ENCODE measurements at regions not wholly inside any gene's neighbourhood (a gene's known extent, or its start where the extent isn't known, plus 50 kb on each side); places are given as distances from the start of the nearest gene placed in this dataset.

DNA sequence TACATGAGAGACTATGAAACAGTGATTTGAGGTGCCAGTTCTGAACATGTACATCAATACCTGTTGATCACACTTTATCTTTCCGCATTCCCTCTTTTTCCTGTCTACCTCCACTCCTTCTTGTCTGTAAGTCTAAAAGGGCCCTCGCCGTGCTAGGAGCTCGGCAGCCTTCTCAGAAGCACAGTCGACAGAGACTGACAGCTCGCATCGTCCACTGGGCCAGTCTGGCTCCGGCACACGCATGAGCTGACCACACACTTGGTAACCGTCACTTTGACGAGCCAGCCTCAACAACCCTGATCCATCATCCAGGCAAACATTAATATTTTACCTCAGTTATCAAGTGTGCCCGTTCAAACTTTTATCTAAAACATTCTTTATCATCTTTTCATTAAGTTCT is 265.3 kb downstream of the TFAP2A start:
- H3K4me3 ChIP-seq: no peak overlapping the region
- H3K9me3 ChIP-seq (ENCODE audit: low read depth): no peaks in the 10 kb centered on the region
- H3K36me3 ChIP-seq: no peaks in the 10 kb centered on the region
- H3K27me3 ChIP-seq: no peaks in the 10 kb centered on the region
- no peak overlapping the region for H3K27ac ChIP-seq
- DNase-seq (ENCODE audit: low read depth in 1 of 2, low spot score in 1 of 2): no peak
- TF ChIP-seq, protein P1, sequence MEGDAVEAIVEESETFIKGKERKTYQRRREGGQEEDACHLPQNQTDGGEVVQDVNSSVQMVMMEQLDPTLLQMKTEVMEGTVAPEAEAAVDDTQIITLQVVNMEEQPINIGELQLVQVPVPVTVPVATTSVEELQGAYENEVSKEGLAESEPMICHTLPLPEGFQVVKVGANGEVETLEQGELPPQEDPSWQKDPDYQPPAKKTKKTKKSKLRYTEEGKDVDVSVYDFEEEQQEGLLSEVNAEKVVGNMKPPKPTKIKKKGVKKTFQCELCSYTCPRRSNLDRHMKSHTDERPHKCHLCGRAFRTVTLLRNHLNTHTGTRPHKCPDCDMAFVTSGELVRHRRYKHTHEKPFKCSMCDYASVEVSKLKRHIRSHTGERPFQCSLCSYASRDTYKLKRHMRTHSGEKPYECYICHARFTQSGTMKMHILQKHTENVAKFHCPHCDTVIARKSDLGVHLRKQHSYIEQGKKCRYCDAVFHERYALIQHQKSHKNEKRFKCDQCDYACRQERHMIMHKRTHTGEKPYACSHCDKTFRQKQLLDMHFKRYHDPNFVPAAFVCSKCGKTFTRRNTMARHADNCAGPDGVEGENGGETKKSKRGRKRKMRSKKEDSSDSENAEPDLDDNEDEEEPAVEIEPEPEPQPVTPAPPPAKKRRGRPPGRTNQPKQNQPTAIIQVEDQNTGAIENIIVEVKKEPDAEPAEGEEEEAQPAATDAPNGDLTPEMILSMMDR (IDR thresholded peaks at IDR 0.05; ENCODE audit: low read depth, low read length): no peak
- H3K4me1 ChIP-seq (ENCODE audit: low read depth): no peaks in the 10 kb centered on the region

DNA sequence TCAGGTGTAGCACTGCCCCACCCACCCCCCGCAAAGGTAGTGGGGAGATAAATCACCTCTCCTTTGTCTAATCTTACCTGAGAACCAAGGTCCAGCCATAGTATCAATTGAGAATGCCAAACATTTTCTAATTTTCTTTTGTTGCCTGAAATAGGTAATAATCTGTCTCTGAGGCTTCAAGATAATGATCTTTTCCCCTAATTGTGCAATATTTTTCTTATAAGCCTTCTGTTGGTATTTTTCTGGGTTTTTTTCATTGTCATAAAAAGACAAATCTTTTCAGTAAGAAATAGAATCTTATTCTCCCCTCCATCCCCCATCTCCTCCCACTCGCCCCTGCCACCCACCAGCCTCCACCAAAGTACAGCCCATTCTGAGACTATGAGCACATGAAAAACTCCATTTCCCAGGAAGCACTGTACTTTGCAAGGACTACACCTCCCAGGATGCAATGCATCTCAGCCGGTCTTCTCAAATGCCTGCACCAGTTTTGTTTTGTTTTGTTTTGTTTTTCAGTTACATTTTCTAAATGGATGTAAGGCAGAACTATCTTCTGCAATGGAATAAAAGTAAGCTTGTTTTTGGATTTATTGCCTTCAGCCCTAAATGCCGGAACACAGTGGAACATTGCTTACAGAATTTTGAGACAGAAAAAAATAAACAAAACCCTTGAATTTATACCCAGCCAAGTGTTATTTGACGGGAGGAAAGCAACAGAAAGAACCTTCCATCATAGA is 268.0 kb downstream of the TFAP2A start:
- Histone ChIP-seq H3K4me1 (ENCODE audit: low read depth) (no peaks in the 10 kb centered on the region), H3K4me3 (peak overlapping the region; percentile 9), H3K9me3 (ENCODE audit: low read depth) (no peaks in the 10 kb centered on the region), H3K36me3 (no peaks in the 10 kb centered on the region), H3K27me3 (no peaks in the 10 kb centered on the region), H3K27ac (no peak overlapping the region)
- TF ChIP-seq, protein P1 (IDR thresholded peaks at IDR 0.05; ENCODE audit: low read depth, low read length): no peak
- peak; percentile 39 to 47 for DNase-seq (ENCODE audit: low read depth in 1 of 2, low spot score in 1 of 2)

DNA sequence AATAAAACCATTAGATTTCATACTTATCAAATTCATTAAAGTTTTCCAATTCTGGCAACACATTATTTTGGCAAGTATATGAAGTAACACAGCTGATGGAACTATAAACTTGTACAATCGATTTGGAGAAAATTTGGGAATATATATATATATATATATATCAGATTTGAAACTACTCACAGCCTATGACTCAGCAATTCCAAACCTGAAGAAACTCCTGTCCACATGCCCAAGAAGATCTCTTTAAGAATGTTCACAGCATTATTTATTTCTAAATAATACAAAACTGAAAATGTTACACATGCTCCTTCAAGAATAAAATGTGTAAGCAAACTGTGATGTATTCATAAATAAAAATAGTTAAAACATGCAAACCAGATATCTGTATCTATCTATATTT is 270.1 kb downstream of the TFAP2A start:
- Histone ChIP-seq H3K36me3 (no peaks in the 10 kb centered on the region), H3K27ac (no peak overlapping the region), H3K4me1 (ENCODE audit: low read depth) (no peaks in the 10 kb centered on the region), H3K27me3 (no peaks in the 10 kb centered on the region), H3K9me3 (ENCODE audit: low read depth) (no peaks in the 10 kb centered on the region), H3K4me3 (no peak overlapping the region)
- DNase-seq (ENCODE audit: low read depth in 1 of 2, low spot score in 1 of 2): no peak
- TF ChIP-seq, protein P1 (IDR thresholded peaks at IDR 0.05; ENCODE audit: low read depth, low read length): no peak

DNA sequence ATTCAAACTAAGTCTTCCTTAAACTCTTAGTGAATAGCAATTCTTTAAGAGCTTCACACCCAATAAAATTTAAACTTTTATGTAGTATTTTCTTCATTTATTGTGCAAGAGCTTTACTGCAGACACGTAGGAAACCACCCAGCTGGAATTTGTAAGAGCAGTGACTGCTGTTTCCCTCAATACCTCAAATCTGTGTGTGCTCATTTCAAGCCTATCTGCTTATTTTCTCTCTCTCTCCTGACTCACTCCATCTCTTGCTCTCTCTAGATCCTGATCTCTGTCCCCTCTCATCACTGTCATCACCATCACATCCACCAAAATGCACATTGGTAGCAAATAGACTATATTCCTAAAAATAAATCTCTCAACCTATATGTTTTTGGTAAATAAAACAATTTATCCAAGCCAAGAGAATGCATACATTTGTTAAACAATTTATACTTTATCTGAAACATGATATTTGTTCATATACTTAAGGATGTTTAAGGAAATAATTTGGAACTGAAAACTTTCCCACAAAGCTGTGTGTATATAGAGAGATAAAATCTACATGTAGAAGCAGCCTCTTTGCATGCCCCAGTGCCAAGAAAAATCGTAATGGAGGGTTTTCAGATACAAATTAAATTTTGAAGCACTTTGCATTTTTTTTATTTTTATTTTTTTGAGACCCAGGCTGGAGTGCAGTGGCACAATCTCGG is 273.0 kb downstream of the TFAP2A start:
- H3K27ac ChIP-seq: no peak overlapping the region
- no peaks in the 10 kb centered on the region for H3K36me3 ChIP-seq
- no peak overlapping the region for H3K4me3 ChIP-seq
- H3K27me3 ChIP-seq: no peaks in the 10 kb centered on the region
- no peak for DNase-seq (ENCODE audit: low read depth in 1 of 2, low spot score in 1 of 2)
- no peaks in the 10 kb centered on the region for H3K9me3 ChIP-seq (ENCODE audit: low read depth)
- H3K4me1 ChIP-seq (ENCODE audit: low read depth): peaks cover 3% of the 10 kb centered on the region
- TF ChIP-seq, protein P1 (IDR thresholded peaks at IDR 0.05; ENCODE audit: low read depth, low read length): no peak

DNA sequence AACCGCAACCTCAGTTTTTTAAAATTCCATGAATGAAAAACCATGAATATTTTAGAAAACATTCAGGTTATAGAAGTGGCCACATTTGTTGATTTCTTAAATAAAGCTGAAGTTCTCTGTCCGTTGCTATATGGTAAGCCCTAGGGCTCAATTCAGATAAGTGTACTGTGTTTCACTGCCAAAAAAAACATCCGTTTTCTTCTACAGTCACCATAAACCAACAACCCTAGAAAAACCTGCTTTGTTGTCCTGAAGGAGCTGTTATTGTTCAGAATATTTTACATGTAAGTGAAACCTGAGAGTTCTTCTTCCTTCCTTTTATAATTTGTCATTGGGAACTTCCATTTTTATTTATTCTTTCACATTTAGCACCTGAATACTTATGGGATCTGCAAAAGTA is 274.1 kb downstream of the TFAP2A start:
- H3K4me3 ChIP-seq: no peak overlapping the region
- TF ChIP-seq, protein P1 (IDR thresholded peaks at IDR 0.05; ENCODE audit: low read depth, low read length): no peak
- no peaks in the 10 kb centered on the region for H3K36me3 ChIP-seq
- DNase-seq (ENCODE audit: low read depth in 1 of 2, low spot score in 1 of 2): peak in 1 of 2 donors; percentile 13
- peaks cover 3% of the 10 kb centered on the region for H3K4me1 ChIP-seq (ENCODE audit: low read depth)
- no peaks in the 10 kb centered on the region for H3K9me3 ChIP-seq (ENCODE audit: low read depth)
- no peaks in the 10 kb centered on the region for H3K27me3 ChIP-seq
- H3K27ac ChIP-seq: no peak overlapping the region
